ENCODE measurements at regions not wholly inside any gene's neighbourhood (a gene's known extent, or its start where the extent isn't known, plus 50 kb on each side); places are given as distances from the start of the nearest gene placed in this dataset.
A peak's percentile ranks its signal among the peaks of the same experiment; 100 is the strongest.

DNA sequence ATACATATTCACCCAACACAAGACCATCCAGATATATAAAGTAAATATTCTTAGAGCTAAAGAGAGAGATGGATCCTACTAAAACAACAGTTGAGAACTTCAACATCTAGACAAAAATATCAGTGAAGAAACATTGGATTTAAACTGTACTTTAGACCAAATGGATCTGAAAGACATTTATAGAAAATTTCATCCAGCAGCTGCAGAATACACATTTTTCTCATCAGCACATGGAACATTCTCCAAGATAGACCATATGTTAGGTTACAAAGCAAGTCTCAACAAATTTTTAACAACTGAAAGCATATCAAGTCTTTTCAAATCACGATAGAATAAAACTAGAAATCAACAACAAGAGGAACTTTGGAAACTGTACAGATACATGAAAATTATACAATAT is 369.0 kb upstream of the CCDC54 start:
- DNase-seq (ENCODE audit: low spot score), result no peak

DNA sequence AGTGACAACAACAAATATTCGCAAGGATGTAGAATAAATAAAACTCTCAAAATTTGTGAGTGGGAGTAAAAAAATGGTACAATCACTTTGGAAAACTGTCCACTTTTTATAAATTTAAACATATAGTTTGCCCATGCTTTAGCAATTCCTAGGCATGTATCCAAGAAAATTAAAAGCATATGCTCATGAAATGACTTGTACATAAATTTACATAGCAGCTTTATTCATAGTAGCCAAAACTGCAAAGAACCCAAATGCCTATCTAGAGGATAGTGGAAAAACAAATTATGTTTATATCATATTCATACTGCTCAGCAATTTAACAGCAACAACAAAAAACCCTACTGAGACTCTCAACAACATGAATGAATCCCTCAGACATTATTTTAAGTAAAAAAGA is 363.6 kb upstream of the CCDC54 start:
- no peak for DNase-seq (ENCODE audit: low spot score)

DNA sequence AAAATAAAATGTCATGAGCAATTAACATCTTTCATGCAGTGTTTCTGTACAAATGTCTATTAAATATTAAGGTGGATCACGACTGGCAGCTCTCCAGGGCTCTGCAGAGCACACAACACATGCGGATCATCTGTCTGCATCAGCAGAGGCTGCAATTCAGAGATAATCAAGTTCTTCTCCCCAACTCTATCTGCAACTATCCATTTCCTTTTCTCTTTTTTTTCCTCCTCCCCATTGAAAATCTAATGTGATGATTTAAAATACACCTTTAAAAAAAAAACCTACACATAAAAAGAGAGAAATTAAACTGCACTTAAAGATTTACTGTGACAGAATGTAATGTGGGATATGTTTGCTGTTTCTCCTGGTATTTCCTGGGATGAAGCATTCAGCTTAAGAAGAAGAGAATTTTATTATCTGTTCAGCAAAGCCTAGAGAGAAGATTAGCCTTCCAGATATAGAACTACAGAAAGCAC is 352.6 kb upstream of the CCDC54 start:
- no peak for DNase-seq (ENCODE audit: low spot score)

DNA sequence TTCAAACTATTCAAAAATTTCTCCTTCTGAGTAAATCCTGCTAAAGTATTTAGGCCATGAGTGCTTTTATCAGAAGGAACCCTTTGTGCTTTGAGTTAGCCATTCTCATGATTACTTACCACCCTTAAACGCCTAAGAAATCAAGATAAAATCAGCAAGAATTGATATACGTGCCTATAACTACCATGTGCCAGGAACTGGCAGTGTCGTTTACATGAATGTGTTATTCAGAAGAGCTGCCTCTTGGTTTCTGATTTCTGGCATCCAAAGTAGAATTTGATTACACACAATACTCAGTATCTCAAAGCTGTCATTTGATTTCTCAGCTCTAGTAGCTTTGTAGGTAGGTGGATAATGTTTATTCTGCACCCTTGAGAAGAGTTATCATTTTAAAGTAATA is 351.3 kb upstream of the CCDC54 start:
- DNase-seq (ENCODE audit: low spot score), result no peak

DNA sequence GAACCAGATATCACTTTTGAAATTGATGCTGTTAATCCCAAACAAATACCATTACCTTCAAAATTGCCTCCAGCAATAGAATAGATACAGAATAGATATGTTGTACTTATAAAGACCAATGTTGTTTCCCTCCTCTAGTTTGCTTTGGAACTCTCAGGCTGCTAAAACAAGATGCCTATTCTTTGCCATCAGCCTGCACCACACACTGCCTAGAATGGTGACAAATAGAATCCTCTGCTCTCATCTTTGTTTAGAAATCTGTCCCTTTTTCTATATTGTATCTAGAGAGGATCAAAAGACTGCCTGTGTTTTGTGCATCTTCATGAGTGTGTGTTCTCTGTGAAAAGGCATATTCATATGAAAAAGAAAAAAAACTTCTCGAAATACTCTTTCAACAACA is 349.2 kb upstream of the CCDC54 start:
- DNase-seq (ENCODE audit: low spot score), result no peak

DNA sequence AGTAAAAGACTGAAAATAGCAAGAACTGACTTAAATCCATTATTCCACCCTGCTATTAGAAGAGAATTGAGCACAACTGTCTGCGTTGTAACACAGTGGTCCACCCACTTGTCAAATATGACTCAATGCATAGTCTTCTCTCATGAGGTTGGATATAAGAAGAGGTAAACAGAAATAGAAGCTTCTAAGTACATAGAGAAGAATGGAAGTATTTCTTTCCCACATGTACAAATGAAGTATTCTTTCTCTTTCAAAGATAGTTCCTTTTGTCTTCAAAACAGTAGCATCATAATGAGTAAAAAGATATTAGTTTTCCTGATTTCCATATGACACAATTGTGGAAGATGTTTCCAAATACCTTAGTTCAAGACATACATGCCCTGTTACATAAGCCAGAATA is 348.6 kb upstream of the CCDC54 start:
- DNase-seq (ENCODE audit: low spot score), result no peak

DNA sequence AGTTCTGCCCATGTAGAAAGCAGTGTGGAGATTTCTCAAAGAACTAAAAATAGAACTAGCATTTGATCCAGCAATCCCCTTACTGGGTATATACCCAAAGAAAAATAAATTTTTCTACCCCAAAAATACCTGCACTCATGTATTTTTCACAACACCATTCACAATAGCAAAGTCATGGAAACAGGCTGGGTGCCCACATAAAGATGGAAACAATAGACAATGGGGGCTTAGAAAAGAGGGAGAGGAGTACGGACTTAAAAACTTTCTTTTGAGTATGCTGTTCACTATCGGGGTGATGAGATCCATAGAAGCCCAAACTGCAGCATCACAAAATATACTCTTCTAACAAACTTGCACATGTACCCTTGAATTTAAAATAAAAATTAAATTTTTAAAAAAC is 345.1 kb upstream of the CCDC54 start:
- DNase-seq (ENCODE audit: low spot score), result no peak

DNA sequence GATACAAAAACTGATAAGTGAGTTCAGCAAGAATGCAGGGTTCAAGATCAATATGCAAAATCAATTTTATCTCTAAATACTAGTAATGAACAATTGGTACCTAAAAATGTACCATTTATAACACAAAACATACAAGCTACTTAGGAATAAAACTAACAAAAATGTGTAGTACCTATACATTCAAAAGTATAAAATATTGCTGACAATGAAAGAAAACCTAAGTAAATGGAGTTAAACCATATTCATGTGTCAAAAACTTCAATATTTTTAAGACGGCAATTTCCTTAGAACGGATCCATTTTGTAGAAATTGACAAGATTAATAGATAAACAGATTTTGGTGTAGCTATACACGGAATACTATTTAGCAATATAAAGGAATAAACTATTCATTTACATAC is 343.1 kb upstream of the CCDC54 start:
- DNase-seq (ENCODE audit: low spot score), result no peak

DNA sequence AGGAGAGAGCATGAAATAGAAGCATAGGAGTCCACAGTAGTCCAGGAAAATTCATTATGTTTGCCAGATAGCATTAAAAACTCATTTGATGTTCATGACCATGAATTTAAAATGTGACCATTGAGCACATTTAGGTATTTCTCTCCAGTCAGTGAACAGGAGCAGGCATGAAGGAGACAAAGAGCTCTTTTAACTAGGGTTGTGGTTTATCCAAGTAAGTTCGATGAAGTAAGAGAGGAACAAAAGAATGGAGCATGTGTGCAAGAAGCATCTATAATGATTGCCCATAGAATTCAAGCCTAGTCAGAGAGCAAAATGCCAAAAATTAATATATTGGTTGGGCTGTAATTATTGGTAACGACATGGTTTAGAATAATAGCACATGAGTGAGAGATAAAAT is 342.1 kb upstream of the CCDC54 start:
- no peak for DNase-seq (ENCODE audit: low spot score)

DNA sequence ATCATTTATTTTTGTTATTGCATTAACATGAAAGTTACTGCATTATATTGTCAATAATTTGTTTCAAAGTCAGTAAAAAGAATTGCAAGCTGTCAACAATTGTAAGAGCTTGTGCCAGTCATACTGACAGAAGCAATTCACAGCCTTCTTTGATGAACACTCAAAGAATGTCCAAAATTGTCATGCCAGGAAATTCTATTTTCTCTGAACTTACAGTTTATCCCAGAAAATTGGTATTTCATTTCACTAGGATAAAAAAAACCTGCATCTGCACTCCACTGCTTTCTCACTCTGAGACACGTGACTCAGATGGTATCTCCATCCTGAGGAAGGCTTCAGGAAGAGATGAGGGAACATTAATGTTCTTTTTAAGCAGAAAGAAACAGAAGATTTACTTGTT is 332.6 kb upstream of the CCDC54 start:
- DNase-seq (ENCODE audit: low spot score), result no peak

DNA sequence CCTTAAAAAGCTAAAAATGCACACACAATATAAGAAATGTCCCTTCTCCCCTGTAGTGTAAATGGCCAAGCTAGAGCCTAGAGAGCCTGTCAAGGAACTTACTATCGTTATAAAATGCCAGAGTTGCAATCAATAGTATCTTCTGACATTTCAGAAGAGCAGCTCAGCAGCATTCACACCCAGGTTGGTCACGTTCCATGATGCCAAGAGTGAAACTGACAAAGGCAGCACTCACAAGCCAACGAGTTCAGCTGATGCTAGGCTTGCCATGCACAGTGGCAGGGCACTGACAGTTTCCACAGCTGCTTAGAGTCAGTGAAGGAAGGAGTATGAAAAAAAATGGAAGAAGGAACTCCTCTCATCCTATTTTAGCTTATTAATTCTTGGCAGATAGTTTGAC is 331.4 kb upstream of the CCDC54 start:
- no peak for DNase-seq (ENCODE audit: low spot score)

DNA sequence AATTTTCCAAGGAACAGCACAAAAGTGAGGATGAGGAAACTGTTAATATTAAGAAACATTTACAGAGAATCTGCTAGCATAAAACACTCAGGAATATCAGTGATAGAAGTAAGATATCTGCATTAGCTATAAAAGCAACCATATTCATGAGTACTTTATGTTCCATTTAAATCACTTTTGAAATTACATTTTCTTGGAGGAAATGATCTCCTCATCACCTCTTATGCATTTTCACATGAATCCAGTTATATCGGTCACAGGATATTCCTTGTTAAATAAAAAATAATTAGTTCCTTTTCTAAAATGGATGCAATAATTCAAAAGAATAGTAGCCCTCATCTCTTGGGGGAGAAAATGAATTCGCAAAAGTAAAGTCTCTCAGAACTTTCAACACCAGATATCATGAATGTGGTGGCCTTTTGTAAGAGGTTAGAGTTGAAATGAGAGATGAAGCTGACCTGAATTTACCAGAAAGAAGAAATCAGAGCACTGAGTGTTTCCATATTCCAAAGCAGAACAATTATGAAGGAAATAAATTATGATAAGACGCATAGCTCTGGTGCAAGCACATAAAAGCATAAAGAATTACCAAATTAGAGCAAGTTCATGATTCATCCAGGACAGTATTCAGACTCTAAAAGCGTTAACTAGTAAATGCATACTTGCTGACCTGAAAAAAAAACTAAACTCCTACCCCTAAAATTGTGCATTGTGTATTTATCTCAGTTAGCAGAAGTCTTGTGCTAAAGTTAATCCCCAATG is 321.9 kb upstream of the CCDC54 start:
- no peak for DNase-seq (ENCODE audit: low spot score)

DNA sequence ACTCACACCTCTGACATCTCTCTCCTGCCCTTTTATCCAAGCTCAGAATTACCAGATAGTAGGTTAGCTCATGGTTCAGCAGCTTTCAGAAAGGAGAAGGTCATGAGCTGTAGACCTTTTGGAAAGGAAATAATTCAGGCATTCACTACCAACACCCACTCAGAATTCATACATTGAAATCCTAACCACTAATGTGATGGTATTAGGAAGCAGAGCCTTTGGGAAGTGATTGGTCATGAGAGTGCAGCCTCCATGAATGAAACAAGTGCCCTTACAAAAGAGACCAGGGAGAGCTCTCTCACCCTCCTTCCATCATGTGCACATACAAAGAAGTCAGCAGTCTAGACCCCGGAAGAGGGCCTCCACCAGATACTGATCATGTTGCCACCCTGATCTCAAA is 315.8 kb upstream of the CCDC54 start:
- no peak for DNase-seq (ENCODE audit: low spot score)

DNA sequence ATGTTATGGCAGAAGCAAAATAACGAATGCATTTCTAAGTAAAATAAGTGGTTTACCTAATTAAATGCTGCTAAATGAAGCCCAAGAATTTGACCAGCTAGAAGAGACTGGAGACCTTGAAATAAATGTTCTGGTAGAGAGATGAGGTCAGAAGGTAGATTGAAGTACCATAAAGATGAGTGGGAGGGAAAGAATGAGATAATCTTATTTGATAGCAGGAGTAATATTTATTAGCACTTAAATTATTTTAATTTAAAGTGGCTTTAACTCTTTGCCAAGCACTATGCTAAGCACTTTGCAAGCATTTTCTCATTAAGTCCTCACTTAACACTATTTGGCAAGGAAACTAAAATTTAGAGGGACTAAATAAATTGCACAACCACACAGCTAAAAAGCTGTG is 314.9 kb upstream of the CCDC54 start:
- no peak for DNase-seq (ENCODE audit: low spot score)

DNA sequence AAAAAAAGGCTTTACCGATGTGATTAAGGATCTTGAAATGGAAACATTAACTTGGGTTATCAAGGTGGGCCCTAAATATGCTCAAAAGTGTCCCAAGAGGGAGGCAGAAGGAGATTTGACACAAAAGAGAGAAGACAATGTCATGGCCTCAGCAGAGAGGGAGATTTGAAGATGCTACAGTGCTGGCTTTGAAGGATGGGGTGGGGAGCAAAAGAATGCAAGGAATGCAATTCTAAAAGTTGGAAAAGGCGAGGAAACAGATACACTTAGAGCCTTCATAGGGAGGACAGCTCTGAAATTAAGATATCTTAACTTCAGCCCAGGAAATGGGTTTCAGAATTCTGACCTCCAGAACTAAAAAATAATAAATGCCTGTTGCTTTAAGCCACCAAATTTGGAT is 314.5 kb upstream of the CCDC54 start:
- no peak for DNase-seq (ENCODE audit: low spot score)

DNA sequence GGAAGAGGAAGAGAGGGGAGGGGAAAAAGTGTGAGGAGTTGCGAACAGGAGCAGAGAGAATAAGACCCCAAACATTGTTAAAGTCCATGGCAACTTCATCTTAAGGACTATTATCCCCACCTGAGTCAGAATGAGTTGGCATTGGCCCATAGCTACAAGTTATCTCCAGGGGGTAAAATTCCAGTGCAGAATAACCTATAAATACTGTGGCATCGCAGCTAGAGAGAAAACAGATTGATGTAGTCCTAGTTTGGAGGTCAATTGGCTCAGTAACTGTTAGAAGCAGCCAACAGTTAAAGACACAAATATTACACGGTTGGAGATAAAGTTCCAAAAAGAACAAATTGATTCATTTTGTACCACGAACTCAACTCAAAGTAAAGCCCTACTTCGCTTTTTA is 313.9 kb upstream of the CCDC54 start:
- DNase-seq (ENCODE audit: low spot score), result no peak

DNA sequence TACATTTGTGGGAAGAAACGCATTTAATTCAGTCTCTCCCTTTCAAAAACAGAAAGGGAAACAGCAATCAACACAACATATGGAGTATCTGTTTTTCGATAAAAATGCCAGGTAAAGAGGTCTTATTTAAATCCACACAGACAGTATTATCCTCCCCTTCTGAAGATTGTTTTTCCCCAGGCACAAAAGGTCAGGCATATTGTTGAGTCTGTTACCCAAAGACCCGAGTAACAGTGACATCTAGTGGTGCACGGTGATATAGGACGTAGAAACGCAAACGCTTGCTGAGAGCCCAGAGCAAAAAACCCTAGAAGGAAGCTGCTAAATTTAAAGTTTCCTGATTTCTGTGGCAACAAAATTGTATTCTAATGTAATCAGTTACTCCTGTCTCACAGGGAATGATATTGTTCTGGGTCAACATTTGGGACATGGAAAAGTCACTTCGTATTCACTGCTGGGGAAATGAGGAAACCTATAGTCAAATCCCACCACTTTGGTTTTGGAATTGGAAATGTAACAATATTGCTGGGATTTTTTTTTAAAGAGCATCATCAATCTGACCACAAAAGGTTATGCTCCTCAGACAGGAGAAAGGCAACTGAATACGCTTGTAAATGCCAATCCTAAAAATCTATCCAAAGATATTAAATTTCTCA is 312.7 kb upstream of the CCDC54 start:
- DNase-seq (ENCODE audit: low spot score), result peak; percentile 34

DNA sequence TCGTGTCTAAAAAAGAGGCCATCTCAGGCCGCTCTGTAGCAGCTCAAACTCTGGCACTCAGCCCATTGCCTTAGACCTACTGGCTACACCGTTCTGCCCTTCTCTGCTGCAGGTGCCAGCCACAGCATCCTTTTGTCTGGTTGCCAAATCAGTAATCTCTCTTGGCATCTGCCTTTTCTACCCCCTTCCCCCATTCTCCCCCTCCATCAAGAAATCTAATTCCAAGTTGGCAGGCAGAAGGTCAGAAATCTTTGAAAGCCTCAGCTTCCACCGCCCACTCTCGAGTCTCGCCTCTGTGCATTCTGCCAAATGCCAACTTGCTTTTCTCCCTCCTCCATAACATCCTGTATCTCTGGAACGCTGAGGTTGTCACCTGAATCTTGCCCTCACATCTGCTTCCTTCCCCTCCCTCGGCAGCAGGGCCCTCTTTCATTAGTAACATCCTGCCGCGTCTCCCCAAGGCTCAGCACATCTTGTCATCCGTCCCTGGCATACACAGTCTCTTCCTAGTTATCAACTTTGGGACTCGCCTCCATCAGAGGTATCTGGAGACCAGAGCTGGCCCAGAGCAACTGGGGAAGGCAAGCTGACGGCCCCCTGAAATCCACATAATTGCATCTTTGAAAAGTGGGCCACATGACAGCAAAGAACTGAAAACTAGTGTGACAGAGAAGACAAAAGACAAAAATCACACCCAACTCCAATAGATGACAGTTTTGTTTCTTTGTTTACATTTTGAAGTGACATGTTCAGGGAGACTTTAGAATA is 312.0 kb upstream of the CCDC54 start:
- DNase-seq (ENCODE audit: low spot score), result no peak

DNA sequence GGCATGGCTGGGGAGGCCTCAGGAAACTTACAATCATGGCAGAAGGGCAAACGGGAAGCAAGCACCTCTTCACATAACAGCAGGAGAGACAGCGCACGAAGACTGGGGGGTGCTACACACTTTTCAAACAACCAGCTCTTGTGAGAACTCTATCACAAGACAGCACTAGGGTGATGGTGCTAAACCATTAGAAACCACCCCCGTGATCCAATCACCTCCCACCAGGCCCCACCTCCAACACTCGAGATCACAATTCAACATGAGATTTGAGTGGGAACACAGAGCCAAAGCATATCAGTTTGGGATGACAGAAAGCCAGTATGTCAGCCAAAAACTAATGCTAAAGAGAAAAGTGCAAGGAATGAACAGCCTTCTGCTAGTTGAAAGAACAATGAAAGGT is 309.8 kb upstream of the CCDC54 start:
- DNase-seq (ENCODE audit: low spot score), result no peak

DNA sequence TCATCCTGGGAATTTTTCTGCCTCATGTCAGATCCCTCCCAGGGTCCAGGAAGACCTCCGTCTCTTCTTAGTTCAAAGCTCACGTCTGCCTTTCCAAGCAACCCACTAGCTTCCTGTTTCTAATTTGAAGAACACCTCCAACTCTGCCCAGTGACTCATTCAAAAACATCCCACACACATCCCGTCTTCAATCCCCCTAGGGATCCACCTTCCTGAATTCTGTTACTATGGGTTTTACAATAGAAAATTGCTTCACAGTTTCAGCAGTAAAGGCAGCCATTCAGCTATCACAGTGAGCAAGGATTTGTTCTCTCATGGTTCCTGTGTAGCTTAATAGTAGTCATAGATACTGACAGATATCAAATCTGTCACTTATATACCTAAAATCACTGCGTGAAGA is 308.3 kb upstream of the CCDC54 start:
- no peak for DNase-seq (ENCODE audit: low spot score)

DNA sequence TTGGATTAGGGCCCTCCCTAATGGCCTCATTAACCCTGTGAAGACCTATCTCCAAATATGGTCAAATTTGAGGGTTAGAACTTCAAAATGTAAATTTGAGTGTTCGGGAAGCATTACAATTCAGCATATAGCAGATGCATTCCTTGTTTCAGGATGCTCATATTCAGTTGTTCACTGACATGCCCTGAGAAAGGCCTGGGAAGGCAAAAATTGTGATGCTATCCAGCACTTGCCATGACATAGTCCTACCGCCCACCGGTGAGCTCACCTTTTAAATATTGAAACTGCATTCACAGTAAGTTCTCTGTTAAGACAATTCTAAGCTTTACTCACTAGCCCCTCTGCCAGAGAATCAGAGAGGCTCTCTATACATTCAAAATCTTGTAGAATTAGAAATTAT is 300.3 kb upstream of the CCDC54 start:
- DNase-seq (ENCODE audit: low spot score), result no peak

DNA sequence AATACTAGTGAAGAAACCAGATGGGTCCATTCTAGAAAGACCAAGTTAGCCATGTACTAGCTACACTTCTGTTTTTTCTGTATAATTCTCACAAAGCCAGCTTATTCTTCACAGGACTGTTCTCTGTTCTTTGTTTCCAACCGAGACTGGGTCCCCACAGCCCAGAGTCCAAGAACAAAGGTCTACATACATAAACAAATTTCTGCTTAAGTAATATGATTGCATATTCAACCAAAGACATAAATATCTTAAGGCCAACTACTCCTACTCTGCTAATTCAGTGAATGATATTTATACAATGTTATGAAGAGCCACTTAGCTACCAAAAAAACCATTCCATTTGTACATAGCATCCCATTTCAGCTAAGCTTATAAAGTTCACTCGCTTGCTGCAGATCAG is 299.8 kb upstream of the CCDC54 start:
- DNase-seq (ENCODE audit: low spot score), result no peak

DNA sequence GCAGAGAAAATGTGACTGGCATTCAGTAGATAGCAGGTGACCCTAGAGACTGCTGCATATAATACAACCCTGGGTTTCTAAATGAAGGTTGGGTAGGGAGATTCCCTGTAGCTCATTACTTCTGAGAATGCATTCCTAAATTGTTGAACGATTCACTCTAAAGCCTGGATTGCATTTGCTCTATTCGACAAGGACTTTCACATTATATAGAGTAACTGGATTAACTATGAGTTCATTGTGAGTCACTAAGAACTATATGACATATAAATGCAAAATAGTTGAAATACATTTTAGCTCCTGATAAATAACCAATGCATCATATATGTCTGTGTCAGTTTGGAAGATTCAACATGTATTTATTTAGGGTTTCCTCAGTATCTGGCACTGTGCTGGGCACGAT is 294.7 kb upstream of the CCDC54 start:
- DNase-seq (ENCODE audit: low spot score), result no peak
